ENCODE measurements at regions not wholly inside any gene's neighbourhood (a gene's known extent, or its start where the extent isn't known, plus 50 kb on each side); places are given as distances from the start of the nearest gene placed in this dataset.

DNA sequence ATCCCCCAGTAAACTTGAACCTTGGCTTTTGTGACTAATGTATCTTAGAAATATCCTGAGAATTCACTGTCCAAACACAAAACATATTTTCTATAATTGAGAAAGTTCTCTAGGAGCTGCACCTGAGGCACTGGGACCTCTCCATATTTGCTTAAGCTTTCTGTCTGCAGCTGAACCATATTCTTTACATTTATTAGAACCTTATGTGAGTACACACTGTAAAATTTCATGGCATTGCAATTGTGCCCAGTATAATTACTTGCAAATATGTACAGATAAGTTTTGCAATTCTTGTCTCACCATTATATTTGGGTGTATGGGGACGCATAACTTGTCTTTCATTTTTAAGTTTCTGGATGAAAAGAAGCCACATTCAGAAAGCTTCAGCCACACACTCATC, 280.7 kb upstream of the KLHL1 start:
- H3K4me3 ChIP-seq: no peak overlapping the region
- no peak overlapping the region for H3K27ac ChIP-seq
- TF ChIP-seq CTCF (IDR thresholded peaks at IDR 0.05): no peak
- no peak for DNase-seq (ENCODE audit: low spot score)

- no peak for TF ChIP-seq CTCF (IDR thresholded peaks at IDR 0.05)
- no peak for DNase-seq (ENCODE audit: low spot score)
- Histone ChIP-seq H3K4me3 (no peak overlapping the region), H3K27ac (no peak overlapping the region)
Observed at GRCh38 chr13:70386919-70387318, 278.7 kb upstream of the KLHL1 start.

- Histone ChIP-seq H3K4me3 (no peak overlapping the region), H3K27ac (no peak overlapping the region)
- no peak for DNase-seq (ENCODE audit: low spot score)
- TF ChIP-seq CTCF (IDR thresholded peaks at IDR 0.05): no peak
Observed at GRCh38 chr13:70385852-70386251, 277.6 kb upstream of the KLHL1 start.

DNA sequence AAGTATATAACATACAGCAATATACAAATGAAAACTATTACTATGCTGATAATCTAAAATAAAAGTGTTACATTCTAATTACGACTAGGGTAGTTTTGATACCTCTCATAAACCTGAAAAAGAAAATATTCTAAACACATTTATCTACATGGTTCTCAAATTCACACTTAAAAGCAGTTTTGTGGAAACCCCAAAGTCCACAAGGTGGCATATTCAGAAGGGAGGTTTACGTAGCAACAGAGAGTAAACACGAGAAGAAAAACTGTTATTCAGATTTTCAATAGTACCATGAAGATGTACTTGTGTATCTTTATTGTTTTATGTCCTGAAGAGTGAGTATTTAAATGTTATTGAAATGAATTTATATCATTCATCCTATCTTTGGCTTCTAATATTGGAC, 275.9 kb upstream of the KLHL1 start:
- DNase-seq (ENCODE audit: low spot score): no peak
- no peak for TF ChIP-seq CTCF (IDR thresholded peaks at IDR 0.05)
- Histone ChIP-seq H3K4me3 (no peak overlapping the region), H3K27ac (no peak overlapping the region)

- H3K27ac ChIP-seq: no peak overlapping the region
- no peak for TF ChIP-seq CTCF (IDR thresholded peaks at IDR 0.05)
- H3K4me3 ChIP-seq: no peak overlapping the region
- DNase-seq (ENCODE audit: low spot score): no peak
Observed at GRCh38 chr13:70380809-70381208, 272.6 kb upstream of the KLHL1 start.

- TF ChIP-seq CTCF (IDR thresholded peaks at IDR 0.05): no peak
- H3K4me3 ChIP-seq: no peak overlapping the region
Observed at GRCh38 chr13:70375718-70376117, 267.5 kb upstream of the KLHL1 start.

GRCh38 chr13:70370924-70371323, 262.7 kb upstream of the KLHL1 start:
- no peak for DNase-seq (ENCODE audit: low spot score)
- H3K27ac ChIP-seq: no peak overlapping the region
- TF ChIP-seq CTCF (IDR thresholded peaks at IDR 0.05): no peak
- H3K4me3 ChIP-seq: no peak overlapping the region

More at GRCh38 chr13:70375718-70376117, 267.5 kb upstream of the KLHL1 start:
- no peak overlapping the region for H3K27ac ChIP-seq
- DNase-seq (ENCODE audit: low spot score): no peak

Data from coronary artery (tissue), 2 donors.